ENCODE measurements at regions not wholly inside any gene's neighbourhood (a gene's known extent, or its start where the extent isn't known, plus 50 kb on each side); places are given as distances from the start of the nearest gene placed in this dataset.

DNA sequence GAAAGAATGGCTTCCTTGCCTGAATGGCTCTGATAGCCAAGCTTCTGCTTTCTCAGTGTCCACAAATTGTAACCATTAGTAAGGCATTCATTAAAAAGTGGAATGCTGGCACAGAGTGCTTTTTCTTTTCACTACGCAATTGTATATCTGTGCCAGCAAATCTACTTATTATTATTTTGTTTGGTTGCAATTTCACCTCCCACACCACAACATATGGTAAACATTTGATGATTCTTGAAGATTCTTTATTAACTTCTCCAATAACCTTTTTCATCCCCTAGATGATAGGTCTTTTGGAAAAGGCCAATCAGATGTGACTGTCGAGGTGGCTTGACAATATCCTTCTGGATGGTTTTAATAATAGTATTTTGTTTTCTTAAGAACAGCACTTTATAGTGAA, 234.1 kb downstream of the TMEM38B start:
- DNase-seq, result no peak

DNA sequence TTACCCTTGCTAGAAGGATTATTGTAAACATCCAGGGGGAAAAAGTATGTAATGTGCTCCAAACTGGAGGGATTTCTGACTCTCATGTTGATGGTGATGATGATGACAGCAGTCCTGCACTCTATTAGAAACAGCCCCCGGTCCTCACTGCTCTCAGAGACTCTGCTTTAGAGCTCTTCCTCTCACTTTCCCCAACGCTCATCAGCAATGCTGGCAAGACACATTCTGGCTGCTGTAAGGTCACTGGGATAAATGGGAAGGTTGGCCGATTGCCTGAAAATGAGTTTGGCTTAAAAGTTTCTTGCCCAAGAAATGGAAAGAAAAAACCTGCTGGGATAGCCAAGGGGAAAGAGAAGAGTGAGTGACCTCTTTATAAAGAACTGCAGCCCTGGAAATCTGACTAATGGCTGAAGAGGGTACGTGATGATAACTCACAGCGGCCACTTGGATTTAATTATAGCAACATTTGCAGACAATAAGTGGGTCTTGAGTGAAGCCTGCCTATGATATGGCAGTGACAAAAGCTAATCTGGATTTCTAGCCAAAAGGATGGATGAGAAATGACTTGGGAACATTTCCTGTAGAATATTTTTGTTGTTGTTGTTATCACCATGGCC, 235.8 kb downstream of the TMEM38B start:
- DNase-seq, result no peak

GRCh38 chr9:105932276-105932675, 237.9 kb downstream of the TMEM38B start:
- no peak for DNase-seq

- DNase-seq, result no peak
Observed at GRCh38 chr9:105950448-105950847, 256.1 kb downstream of the TMEM38B start.

DNA sequence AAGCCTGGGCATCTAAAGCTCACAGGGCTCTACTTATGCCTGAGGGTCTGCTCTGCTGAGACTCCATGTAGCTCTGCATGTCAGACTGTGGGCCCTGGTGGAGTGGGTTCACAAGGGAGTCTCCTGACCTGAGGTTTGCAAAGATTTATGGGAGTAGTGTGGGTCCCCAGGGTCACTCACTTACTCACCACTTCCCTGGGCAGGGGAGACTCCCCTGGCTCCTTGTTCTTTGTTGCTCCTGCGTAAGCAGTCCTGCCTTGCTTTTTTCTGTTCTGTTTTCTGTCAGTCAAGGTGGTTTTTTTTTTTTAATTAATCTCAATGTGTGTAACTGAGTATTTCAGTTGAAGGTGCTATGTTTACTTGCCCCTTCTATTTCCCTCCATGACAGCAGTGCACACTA, 256.6 kb downstream of the TMEM38B start:
- no peak for DNase-seq

- no peak for DNase-seq
Observed at GRCh38 chr9:105954517-105954916, 260.2 kb downstream of the TMEM38B start.

GRCh38 chr9:105957830-105958229, 263.5 kb downstream of the TMEM38B start:
- no peak for DNase-seq

GRCh38 chr9:105958587-105958986, 264.2 kb downstream of the TMEM38B start:
- no peak for DNase-seq

DNA sequence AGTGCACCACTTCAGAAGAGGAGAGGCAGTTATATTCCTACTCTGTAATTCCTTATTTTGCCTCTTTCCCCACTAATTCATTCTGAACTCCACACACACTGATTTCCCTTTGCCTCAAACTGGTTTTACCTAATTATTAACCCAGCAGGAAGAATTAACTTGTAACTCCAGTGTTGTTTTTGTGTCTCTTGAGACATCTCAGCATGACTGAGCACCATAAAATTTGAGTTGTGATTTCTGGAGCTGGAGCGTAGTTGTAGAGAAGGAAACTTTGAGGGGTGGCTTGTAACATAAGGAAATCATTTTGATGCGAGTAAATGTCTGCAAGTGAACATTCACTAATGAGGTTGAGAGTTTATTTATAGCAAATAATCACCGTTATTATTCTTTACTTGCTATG, 265.2 kb downstream of the TMEM38B start:
- no peak for DNase-seq

DNA sequence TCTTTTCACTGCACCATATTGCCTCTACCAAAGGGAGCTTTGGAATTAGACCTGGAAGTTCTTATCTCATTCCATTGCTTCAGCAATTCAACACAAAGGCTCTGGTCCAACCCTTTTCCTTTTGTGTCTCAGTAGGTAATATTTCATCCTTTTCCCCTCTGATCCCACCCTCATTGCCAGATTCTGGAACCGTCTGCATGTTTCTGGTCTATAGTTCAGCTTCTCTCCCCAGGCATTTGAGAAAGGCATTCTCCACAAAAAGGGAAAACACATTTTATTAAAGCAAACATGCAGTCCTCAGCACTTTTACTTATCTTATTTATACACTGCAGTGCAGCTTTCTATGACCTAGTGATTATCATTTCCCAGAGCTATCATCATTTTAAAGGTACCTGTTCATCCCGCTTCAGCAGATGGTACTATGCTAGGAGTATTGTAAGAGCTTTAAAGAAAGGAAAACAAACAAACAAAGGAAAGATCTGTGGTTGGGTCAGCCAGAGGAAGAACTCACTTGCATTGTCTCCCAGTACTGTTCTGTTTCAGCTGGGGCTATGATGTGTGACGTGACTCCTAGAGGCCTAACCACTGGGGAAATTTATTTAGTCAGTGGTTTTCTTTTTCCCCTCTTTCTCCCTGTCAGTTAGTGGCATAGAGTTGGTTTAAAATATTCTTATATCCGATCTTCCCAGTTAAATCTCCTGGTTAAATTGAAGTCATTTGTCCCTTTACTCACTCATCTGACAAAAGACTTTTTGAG, 269.2 kb downstream of the TMEM38B start:
- DNase-seq, result no peak

DNA sequence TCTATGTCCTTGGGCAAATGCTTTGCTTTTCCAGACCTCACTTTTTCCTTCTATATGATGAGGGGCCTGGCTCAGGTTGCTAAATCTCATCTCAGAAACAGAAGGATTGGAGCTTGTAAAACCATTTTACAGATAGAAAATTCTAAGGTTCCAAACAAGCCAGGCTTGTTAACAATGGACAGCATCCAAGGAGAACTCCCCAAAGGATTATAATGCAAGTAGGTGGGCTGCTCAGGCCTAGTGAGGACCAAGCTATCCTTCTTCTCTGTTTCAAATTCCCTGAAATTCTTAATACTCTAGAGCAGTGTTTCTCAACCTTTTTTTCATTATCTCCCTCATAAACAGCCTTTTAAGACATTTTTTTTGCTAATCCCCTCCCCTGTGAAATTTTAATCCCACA, 269.8 kb downstream of the TMEM38B start:
- no peak for DNase-seq

GRCh38 chr9:105966834-105967233, 272.5 kb downstream of the TMEM38B start:
- DNase-seq, result no peak

- no peak for DNase-seq
Observed at GRCh38 chr9:105967248-105967647, 272.9 kb downstream of the TMEM38B start.

DNA sequence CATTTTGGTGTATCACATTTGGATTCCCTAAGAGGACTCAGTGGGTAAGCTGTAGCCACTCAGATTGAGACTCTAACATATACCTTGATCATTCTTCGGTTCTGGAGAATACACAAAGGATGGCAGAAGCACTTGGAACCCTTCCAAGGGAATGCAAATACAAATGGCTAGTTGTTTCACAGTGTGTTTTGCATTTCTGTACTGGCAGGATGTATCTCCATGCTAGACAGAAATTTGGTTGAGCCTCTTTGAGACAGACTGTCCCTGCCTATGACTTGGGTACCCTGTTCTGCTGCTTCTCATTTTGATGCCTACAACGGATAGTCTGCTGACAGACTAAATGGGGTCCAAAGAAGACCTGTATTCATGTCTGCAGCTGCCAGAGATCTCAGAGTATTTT, 273.5 kb downstream of the TMEM38B start:
- DNase-seq, result no peak

DNA sequence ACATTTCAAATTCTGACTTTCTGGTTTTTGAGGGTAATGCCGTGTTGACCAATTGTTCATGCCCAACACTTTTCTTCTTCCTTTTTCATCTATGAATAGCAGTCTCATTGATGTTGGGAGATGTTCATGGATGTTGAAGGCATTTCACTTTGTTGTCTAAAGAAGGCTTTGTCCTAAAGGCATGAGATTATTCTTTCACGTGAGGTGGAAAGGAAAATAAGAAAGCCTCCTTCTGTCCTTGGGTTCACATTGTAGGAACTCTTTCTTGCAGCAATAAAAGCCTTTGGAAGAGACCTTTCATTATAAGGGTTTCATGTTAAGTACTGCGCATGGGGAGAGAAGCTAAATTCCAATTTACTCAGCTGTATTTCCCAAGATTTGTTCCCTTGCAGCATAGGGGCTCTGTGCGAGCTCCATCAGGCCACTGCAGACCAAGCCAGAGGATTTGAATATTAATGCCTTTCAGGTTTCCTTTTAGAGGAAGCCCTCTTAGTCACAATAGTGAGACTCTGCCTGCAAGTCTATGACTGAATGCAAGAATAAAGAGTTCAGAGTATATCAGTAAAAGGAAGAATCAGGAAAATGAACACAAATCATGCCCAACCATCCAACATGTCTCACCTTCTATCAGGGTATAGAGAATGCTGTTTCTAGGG, 274.6 kb downstream of the TMEM38B start:
- DNase-seq, result no peak

DNA sequence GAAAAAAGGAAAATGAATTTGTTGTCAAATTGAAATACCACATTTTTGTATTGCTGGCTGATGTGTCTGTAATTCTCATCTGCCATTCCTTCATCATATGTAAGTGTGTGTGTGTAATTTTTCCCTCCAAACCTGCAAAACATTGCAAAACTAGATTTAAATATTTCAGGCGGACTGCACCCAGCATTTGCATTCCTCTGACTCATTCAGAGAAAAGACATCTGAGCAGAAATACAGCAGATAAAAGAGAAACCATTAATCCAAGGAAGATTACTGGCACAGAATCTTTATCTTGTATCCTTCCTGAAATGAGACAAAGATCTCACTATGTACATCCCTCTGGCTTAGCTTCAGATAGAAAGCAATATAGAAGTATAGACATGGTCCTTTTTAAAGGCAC, 275.3 kb downstream of the TMEM38B start:
- DNase-seq, result no peak

DNA sequence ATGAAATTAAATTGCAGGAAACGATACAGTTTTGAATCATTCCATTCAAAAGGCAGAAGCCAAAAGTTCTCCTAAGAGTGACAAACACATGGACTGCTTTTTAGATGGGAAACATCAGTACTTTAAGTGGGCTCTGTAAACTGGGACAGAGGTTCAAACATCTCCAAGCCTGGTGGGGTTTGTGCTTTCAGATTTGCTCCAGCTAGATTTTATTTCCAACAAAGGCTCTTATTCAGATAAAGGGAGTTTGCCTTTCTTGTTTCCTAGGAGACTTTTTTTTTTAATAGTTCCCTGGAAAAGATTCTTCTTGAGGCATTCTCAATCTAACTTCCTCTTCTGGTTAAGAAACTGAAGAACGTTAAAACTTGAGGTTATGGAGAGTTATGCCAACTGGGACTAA, 277.6 kb downstream of the TMEM38B start:
- DNase-seq, result no peak

DNA sequence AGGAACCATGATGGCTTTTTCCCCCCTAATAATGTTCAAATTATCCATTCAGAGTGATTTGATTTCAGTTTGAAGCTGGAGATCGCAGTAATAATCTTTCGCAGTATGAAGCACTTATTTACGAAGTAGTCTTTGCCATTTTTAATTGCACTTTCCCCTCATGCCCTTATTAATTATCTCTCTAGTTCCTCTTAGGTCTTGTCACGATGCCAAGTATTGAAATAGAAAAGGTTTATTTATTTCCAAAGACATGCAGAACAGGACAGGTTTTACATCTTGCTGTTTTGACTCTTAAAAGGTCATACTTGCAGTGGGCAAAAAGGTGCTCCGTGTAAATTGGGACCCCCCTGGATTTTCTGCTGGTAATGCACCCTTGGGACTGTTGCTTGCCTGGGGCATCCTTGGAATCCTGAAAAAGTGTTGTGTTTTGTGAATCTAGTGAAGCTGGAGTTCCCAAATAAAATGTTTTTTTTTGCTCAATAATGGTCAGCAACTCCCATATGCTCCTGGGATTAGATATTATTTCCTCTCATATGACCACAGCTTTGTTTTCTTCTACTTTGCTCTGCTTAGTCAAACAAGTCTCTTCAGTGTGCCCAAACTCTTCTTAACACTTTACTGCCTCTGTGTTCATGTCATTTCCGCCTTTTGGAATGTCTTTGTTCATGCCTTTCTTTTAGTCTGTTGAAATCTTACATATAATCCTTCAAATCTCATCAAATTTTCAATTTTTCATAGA, 278.3 kb downstream of the TMEM38B start:
- no peak for DNase-seq

DNA sequence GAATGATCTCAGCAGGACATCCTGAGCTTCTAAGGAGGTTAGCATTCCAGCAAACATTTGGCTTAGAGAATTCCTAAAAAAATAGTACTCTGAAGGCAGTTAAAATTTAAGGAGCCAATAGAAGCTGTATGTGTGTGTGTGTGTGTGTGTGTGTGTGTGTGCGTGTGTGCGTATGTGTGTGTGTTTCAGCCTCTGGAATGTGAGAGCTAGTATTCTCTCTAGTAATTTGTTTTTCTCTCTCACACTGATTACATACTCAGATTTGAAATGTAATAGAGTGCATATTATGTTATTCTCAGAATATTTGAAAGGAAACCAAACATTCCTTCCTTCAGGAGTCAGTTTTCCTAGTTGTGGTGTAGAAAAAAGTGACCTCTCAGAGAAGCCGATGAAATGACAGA, 279.6 kb downstream of the TMEM38B start:
- no peak for DNase-seq

- DNase-seq, result no peak
Observed at GRCh38 chr9:105975886-105976645, 281.7 kb downstream of the TMEM38B start.

DNA sequence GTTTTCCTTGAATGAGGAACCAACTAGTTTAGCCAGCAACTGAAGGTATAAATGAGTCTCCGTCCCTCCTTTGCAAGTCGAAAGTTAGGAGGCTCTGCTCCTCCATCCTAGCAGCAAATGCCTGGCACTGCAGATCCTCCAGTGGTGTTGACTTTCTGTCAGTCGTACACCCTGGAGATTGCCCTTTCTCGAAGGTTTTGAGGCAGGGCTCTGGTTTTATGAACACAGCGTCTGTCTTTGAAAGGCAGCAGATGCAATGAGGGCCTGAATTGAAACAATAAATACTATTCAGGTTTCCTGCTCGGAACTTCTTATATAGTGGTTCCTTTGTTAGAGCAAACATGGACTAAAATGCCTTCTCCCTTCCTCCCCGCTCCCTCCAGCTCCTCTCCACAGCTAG, 284.0 kb downstream of the TMEM38B start:
- no peak for DNase-seq

- no peak for DNase-seq
Observed at GRCh38 chr9:105978826-105979225, 284.5 kb downstream of the TMEM38B start.

DNA sequence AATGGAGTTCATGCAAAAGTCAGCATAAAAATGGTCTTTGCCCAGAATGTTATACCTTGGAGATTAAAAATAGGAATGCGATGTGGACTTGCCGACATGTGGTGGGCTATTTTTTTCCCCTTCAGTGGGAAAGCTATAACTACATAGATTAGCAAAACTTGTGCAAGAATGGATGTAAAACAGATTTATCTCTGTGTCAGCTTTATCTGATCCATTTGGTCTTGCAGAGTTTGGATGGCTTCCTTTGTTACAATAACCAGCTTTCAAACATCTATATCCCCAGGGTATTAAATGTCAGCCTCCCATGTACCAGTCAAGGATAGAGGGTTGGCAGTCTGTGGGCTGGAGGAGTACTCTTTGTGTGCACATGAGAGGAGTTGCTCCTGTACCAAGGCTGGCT, 284.9 kb downstream of the TMEM38B start:
- no peak for DNase-seq
